Endothelial cell of umbilical vein (primary cell): ENCODE measurements at regions not wholly inside any gene's neighbourhood (a gene's known extent, or its start where the extent isn't known, plus 50 kb on each side); places are given as distances from the start of the nearest gene placed in this dataset.

ENCODE experiments used
- BruUV-seq: library from RNA; stranded (reverse); fragments of 400-500 nt; replicated peaks from 2 replicates; lab custom pipeline; 2021; lab: Mats Ljungman, UMichigan
- CTCF ChIA-PET: fragments of 300-600, 350-600 bp; sonication (Branson Sonifier 250); formaldehyde crosslinking; loops from one replicate; lab custom pipeline; 2021; ENCODE audit warnings: antibody characterized with exemption, inconsistent platforms; lab: Charles Lee
- POLR2A ChIA-PET: fragments of 300-600, 350-600 bp; sonication (Branson Sonifier 250); formaldehyde crosslinking; loops from one replicate; lab custom pipeline; 2021; ENCODE audit warnings: antibody characterized with exemption, inconsistent platforms; lab: Charles Lee
- DNase-seq: peaks from one replicate; pipeline ENCODE4 v3.0.0-alpha.2; 2011; ENCODE audit warnings: low read depth, low spot score
- FAIRE-seq: peaks from 2 replicates; lab custom pipeline; 2011; peaks lifted over from hg19 to GRCh38; lab: Jason Lieb, UNC
- H2AFZ ChIP-seq: 2 replicates; pipeline ENCODE4 v1.6.0; 2012; ENCODE audit warnings: low read depth, low read length, control low read depth, inconsistent platforms
- H3K27ac ChIP-seq: 2 replicates; pipeline ENCODE4 v1.5.1; 2011; ENCODE audit warnings: low read depth, mild to moderate bottlenecking, control low read depth, low read length, moderate library complexity; ENCODE audit not compliant: insufficient read depth
- H3K27me3 ChIP-seq, 2 experiments: 2 replicates each; pipeline versions ENCODE4 v1.6.0 to v1.6.1; 2011; ENCODE audit warnings: low read length in 2 of 2, mixed read lengths in 1 of 2; ENCODE audit not compliant: control insufficient read depth in 2 of 2, insufficient read depth in 2 of 2
- H3K36me3 ChIP-seq, 2 experiments: 2 replicates in 1 of 2; 3 replicates in 1 of 2; pipeline ENCODE4 v1.5.1; 2011; ENCODE audit warnings: low read length in 2 of 2, mild to moderate bottlenecking in 1 of 2, moderate library complexity in 1 of 2; ENCODE audit not compliant: control insufficient read depth in 2 of 2, insufficient read depth in 2 of 2; ENCODE audit errors: extremely low read depth in 1 of 2
- H3K4me1 ChIP-seq: 3 replicates; pipeline ENCODE4 v1.5.1; 2011; ENCODE audit warnings: mild to moderate bottlenecking, low read length; ENCODE audit not compliant: control insufficient read depth, insufficient read depth; ENCODE audit errors: extremely low read depth
- H3K4me2 ChIP-seq: 2 replicates; pipeline ENCODE4 v1.6.1; 2011; ENCODE audit warnings: low read length, control low read depth, mixed read lengths; ENCODE audit not compliant: insufficient read depth
- H3K4me3 ChIP-seq, 3 experiments: fragments of 200-600 bp in 1 of 3; sonication (generic), shearing (Covaris generic) in 1 of 3; replicated peaks in 1 of 3; 2 replicates each; pipeline ENCODE4 v1.5.1; 2011 to 2016; ENCODE audit warnings: control low read depth in 3 of 3, low read length in 3 of 3, mild to moderate bottlenecking in 2 of 3, inconsistent platforms in 1 of 3, low read depth in 1 of 3, moderate library complexity in 1 of 3; ENCODE audit not compliant: insufficient read depth in 1 of 3
- H3K79me2 ChIP-seq: 2 replicates; pipeline ENCODE4 v1.6.0; 2012; ENCODE audit warnings: low read length, inconsistent platforms; ENCODE audit not compliant: control insufficient read depth, insufficient read depth
- H3K9ac ChIP-seq: replicated peaks from 2 replicates; pipeline ENCODE3; 2011; ENCODE audit warnings: low read length, control low read depth; ENCODE audit not compliant: insufficient read depth; ENCODE audit errors: extremely low read depth
- H3K9me1 ChIP-seq: replicated peaks from 3 replicates; pipeline ENCODE4 v1.6.0; 2011; ENCODE audit warnings: mild to moderate bottlenecking, low read length; ENCODE audit not compliant: control insufficient read depth, insufficient read depth; ENCODE audit errors: extremely low read depth
- H3K9me3 ChIP-seq: replicated peaks from 2 replicates; pipeline ENCODE4 v1.5.1; 2012; ENCODE audit warnings: low read length, inconsistent platforms; ENCODE audit not compliant: control insufficient read depth, insufficient read depth
- H4K20me1 ChIP-seq: replicated peaks from 2 replicates; pipeline ENCODE3; 2011; ENCODE audit warnings: mild to moderate bottlenecking, low read length; ENCODE audit not compliant: control insufficient read depth, insufficient read depth; ENCODE audit errors: extremely low read depth
- EZH2 ChIP-seq: IDR thresholded peaks from 2 replicates; pipeline ENCODE4 v1.6.1; 2012; ENCODE audit warnings: borderline replicate concordance, low read depth, mild to moderate bottlenecking, moderate library complexity, low read length, inconsistent platforms; ENCODE audit not compliant: severe bottlenecking
- FOS ChIP-seq: IDR thresholded peaks from 2 replicates; pipeline ENCODE4 v1.6.1; 2011; ENCODE audit warnings: mild to moderate bottlenecking, low read length, moderate library complexity, borderline replicate concordance; ENCODE audit not compliant: insufficient read depth
- GATA2 ChIP-seq: IDR thresholded peaks from 2 replicates; pipeline ENCODE4 v1.7.0; 2011; ENCODE audit warnings: low read depth, mild to moderate bottlenecking, moderate library complexity, mixed read lengths, low read length; ENCODE audit not compliant: insufficient read length, insufficient read depth
- JUN ChIP-seq: IDR thresholded peaks from 2 replicates; pipeline ENCODE4 v1.6.1; 2011; ENCODE audit warnings: borderline replicate concordance, low read depth; ENCODE audit not compliant: insufficient read length, insufficient read depth
- MYC ChIP-seq: IDR thresholded peaks from one replicate; pipeline ENCODE4 v1.6.1; 2011; ENCODE audit warnings: mild to moderate bottlenecking, low read depth, low read length
- POLR2A ChIP-seq: IDR thresholded peaks from 2 replicates; pipeline ENCODE4 v1.6.1; 2012; ENCODE audit warnings: low read depth, mild to moderate bottlenecking, control low read depth, low read length
- POLR2AphosphoS5 ChIP-seq: IDR thresholded peaks from 2 replicates; pipeline ENCODE4 v1.6.1; 2012; ENCODE audit warnings: low read depth, mild to moderate bottlenecking, control low read depth, low read length, moderate library complexity; ENCODE audit not compliant: insufficient read depth
- dilution Hi-C: fragments of 300-500 bp; cut with MboI; formaldehyde crosslinking; loops from one replicate; pipeline ENCODE4 v1.15.0; 2019; ENCODE audit warnings: low sequenced_read_pairs; ENCODE audit not compliant: extremely low pct_ligation_motif_present
- intact Hi-C: fragments of 100-400 bp; cut with micrococcal nuclease; formaldehyde crosslinking; loops from one replicate; pipeline ENCODE4 v1.10.0; 2022
- TF ChIP-seq, protein P1 (sequence below), 2 donors: IDR thresholded peaks; 1 replicate in 1 of 2; 2 replicates in 1 of 2; pipeline ENCODE4 v1.5.1; 2011; ENCODE audit warnings: low read length in 2 of 2, mild to moderate bottlenecking in 2 of 2, moderate library complexity in 2 of 2, control low read depth in 1 of 2, inconsistent platforms in 1 of 2, low read depth in 1 of 2; ENCODE audit not compliant: insufficient read depth in 1 of 2; ENCODE audit errors: extremely low read depth in 1 of 2
- TF ChIP-seq, protein P2 (sequence below): IDR thresholded peaks from 2 replicates; pipeline ENCODE4 v1.6.1; 2011; ENCODE audit not compliant: insufficient read depth, insufficient read length

DNA sequence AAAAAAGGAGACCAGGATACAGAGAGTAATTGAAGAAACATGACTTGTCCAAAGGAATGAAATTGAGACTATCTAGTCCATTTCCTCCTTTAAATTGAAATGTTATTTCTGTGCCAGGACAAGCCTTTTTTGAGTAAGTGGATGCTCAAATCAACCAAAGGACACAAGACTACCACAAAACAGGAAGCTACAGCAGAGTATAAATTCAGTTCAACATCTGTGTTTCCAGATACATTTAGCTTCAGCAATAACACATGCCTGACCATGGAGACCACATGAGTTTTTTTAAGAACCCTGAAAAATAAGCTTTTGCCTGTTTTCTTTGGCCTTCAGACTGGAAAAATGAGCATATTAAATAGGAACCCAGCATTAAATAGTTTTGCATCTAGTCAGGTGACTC is 707.5 kb downstream of the ZWINT start:
- Histone ChIP-seq H3K27ac (no peak overlapping the region), H2AFZ (no peak overlapping the region), H3K79me2 (no peaks in the 10 kb centered on the region), H3K36me3 (no peaks in the 10 kb centered on the region), H3K9me1 (no peaks in the 10 kb centered on the region), H3K4me3 (no peak overlapping the region), H3K4me2 (no peak overlapping the region), H3K4me1 (no peaks in the 10 kb centered on the region), H3K9me3 (no peaks in the 10 kb centered on the region), H3K9ac (no peak overlapping the region), H4K20me1 (no peaks in the 10 kb centered on the region), H3K27me3 (no peaks in the 10 kb centered on the region)
- intact Hi-C loops (no loop called here), dilution Hi-C loops (no loop called here)
- BruUV-seq, result no TSS peak
- TF ChIP-seq POLR2A, result no peak
- TF ChIP-seq GATA2, result no peak
- TF ChIP-seq POLR2AphosphoS5, result no peak
- TF ChIP-seq, protein P1, sequence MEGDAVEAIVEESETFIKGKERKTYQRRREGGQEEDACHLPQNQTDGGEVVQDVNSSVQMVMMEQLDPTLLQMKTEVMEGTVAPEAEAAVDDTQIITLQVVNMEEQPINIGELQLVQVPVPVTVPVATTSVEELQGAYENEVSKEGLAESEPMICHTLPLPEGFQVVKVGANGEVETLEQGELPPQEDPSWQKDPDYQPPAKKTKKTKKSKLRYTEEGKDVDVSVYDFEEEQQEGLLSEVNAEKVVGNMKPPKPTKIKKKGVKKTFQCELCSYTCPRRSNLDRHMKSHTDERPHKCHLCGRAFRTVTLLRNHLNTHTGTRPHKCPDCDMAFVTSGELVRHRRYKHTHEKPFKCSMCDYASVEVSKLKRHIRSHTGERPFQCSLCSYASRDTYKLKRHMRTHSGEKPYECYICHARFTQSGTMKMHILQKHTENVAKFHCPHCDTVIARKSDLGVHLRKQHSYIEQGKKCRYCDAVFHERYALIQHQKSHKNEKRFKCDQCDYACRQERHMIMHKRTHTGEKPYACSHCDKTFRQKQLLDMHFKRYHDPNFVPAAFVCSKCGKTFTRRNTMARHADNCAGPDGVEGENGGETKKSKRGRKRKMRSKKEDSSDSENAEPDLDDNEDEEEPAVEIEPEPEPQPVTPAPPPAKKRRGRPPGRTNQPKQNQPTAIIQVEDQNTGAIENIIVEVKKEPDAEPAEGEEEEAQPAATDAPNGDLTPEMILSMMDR (IDR thresholded peaks at IDR 0.05; ENCODE audit: extremely low read depth in 1 of 2, insufficient read depth in 1 of 2, low read depth in 1 of 2, low read length in 2 of 2), result no peak
- no peak for TF ChIP-seq MYC
- TF ChIP-seq, protein P2, sequence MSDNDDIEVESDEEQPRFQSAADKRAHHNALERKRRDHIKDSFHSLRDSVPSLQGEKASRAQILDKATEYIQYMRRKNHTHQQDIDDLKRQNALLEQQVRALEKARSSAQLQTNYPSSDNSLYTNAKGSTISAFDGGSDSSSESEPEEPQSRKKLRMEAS, result no peak
- no peak for TF ChIP-seq JUN
- no peak for TF ChIP-seq FOS
- no peak for TF ChIP-seq EZH2
- no peak for FAIRE-seq
- no peak for DNase-seq
- ChIA-PET CTCF (no interaction called here), POLR2A (no interaction called here)
